Osteocyte (in vitro differentiated cells): ENCODE measurements at regions not wholly inside any gene's neighbourhood (a gene's known extent, or its start where the extent isn't known, plus 50 kb on each side); places are given as distances from the start of the nearest gene placed in this dataset.
"Not testable (repeated sequence)": the region's sequence is repeated elsewhere in the genome, so short reads cannot be mapped to it uniquely, and the experiment has no call there.

Experiments used
- DNase-seq: peaks from one replicate; pipeline ENCODE4 v3.0.0; 2021; ENCODE audit warnings: mixed read lengths; ENCODE audit not compliant: unreplicated experiment; ENCODE audit errors: extremely low spot score
- H3K27ac Mint-ChIP-seq: one replicate; pipeline ENCODE4 v1.8.0; 2021; ENCODE audit warnings: mild to moderate bottlenecking, mixed read lengths; ENCODE audit not compliant: unreplicated experiment
- H3K27me3 Mint-ChIP-seq: one replicate; pipeline ENCODE4 v1.8.0; 2021; ENCODE audit warnings: mixed read lengths; ENCODE audit not compliant: unreplicated experiment
- H3K36me3 Mint-ChIP-seq: one replicate; pipeline ENCODE4 v1.8.0; 2021; ENCODE audit warnings: mixed read lengths; ENCODE audit not compliant: unreplicated experiment
- H3K4me1 Mint-ChIP-seq: one replicate; pipeline ENCODE4 v1.8.0; 2021; ENCODE audit warnings: mixed read lengths; ENCODE audit not compliant: unreplicated experiment
- H3K4me3 Mint-ChIP-seq: one replicate; pipeline ENCODE4 v1.8.0; 2021; ENCODE audit warnings: mild to moderate bottlenecking, moderate library complexity, mixed read lengths; ENCODE audit not compliant: unreplicated experiment
- H3K9me3 Mint-ChIP-seq: one replicate; pipeline ENCODE4 v1.8.0; 2021; ENCODE audit warnings: mixed read lengths; ENCODE audit not compliant: unreplicated experiment
- TF ChIP-seq, protein P1 (sequence below): fragments of 200-600 bp; sonication (generic); IDR thresholded peaks from 2 replicates; pipeline ENCODE4 v1.5.0; 2021; ENCODE audit warnings: antibody characterized with exemption, mild to moderate bottlenecking, moderate library complexity

DNA sequence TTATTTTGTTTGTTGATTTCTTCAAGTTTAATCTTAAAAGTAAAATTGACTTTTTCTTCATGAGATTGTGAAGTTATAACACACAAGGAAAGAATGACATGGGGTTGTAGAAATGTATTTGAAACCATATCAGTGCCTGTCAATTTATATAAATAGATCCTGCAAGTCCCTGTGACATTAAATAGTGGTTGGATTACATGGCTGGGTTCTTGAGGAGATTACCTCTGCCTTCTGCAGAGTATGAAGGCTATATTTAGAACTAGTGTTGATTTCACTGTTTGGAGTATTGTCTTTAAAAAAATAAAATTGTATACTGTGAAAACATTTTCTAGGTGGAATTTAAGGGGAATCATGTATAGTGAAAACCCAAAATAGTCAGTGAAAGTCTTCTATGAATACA is 385.8 kb upstream of the SMIM30 start:
- H3K9me3 Mint-ChIP-seq, result no peaks in the 10 kb centered on the region
- TF ChIP-seq, protein P1, sequence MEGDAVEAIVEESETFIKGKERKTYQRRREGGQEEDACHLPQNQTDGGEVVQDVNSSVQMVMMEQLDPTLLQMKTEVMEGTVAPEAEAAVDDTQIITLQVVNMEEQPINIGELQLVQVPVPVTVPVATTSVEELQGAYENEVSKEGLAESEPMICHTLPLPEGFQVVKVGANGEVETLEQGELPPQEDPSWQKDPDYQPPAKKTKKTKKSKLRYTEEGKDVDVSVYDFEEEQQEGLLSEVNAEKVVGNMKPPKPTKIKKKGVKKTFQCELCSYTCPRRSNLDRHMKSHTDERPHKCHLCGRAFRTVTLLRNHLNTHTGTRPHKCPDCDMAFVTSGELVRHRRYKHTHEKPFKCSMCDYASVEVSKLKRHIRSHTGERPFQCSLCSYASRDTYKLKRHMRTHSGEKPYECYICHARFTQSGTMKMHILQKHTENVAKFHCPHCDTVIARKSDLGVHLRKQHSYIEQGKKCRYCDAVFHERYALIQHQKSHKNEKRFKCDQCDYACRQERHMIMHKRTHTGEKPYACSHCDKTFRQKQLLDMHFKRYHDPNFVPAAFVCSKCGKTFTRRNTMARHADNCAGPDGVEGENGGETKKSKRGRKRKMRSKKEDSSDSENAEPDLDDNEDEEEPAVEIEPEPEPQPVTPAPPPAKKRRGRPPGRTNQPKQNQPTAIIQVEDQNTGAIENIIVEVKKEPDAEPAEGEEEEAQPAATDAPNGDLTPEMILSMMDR, result no peak
- H3K4me3 Mint-ChIP-seq, result no peak overlapping the region
- DNase-seq, result no peak
- H3K36me3 Mint-ChIP-seq, result no peaks in the 10 kb centered on the region
- H3K27me3 Mint-ChIP-seq, result no peaks in the 10 kb centered on the region
- H3K4me1 Mint-ChIP-seq, result no peaks in the 10 kb centered on the region
- no peak overlapping the region for H3K27ac Mint-ChIP-seq

DNA sequence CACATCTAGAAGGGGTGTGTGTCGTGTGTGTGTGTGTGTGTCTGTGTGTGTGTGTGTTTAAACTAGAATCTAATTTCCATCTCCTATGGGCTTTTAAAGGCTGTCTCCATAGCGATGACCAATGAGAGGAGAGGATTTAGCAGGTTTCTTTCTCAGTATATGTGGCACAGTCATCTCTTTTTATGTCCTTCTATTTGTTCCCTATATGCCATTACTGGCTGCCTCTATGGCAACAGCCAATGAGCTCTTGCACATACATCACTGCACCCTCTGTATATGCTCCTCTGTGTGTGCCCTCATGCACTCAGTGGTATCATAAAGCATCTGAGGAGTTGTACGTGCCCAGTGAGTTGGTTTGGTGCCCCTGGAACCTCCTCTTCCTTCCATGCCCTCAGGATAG is 378.2 kb upstream of the SMIM30 start:
- not testable (repeated sequence) for H3K27ac Mint-ChIP-seq, DNase-seq, H3K4me1 Mint-ChIP-seq, H3K27me3 Mint-ChIP-seq, H3K4me3 Mint-ChIP-seq, H3K36me3 Mint-ChIP-seq, H3K9me3 Mint-ChIP-seq

DNA sequence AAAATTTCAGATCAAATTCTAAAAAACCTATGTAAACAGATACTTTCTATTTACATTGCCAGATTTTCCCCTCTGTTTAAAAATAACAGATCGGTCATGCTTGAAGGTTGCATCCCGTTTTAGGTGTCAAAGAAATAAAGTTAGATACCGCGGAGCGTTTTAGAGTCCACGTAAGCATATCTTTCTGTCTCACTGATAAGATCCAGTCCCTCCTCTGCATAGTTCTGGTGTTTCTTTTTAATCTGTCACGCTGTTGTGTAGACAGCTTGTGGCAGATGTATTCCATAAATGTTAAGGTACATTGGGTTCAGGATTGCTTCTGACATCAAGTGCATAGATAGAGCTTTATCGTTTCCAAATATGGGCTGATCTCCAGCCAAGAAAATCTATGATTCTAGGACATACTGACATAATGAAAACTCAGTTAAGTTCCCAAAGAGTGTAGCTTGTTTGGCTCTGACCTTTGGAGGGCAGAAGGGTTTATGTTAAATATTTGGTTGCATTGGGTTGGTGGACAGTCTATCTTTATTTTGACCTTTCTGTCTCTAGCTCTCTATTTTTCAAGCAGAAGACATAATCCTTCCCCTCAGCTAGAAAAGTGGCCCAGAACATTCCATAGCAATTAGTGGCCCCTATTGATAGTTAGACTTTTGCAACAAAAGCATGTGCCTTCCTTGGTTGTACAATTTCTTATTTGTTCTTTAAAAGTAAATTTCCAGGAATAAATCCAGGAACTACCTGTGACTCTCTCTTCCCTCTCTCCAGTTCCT is 376.6 kb upstream of the SMIM30 start:
- H3K27ac Mint-ChIP-seq, H3K4me1 Mint-ChIP-seq, H3K9me3 Mint-ChIP-seq, H3K4me3 Mint-ChIP-seq, H3K27me3 Mint-ChIP-seq, H3K36me3 Mint-ChIP-seq, DNase-seq: not testable (repeated sequence)

DNA sequence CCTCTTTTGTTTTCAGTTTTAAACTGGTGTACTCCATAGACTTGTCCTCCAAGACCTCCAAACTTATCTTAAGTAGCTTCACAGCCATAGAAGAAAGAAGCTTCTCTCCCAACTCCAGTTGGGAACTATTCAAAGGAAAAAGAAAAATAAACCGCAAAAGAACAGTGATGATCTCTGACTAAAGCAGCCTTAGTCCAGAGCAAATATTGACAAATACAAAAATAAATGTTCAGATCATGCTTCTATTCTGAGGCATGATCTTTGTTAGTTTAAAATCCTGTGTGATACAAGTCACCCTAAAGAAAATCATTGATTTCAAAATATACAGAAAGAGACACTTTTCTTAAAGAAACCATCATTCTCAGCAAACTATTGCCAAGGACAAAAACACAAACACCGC is 373.0 kb upstream of the SMIM30 start:
- Mint-ChIP-seq H3K36me3 (no peaks in the 10 kb centered on the region), H3K4me3 (no peak overlapping the region), H3K9me3 (no peaks in the 10 kb centered on the region), H3K27me3 (peaks cover 2% of the 10 kb centered on the region), H3K4me1 (no peaks in the 10 kb centered on the region), H3K27ac (no peak overlapping the region)
- no peak for DNase-seq
- TF ChIP-seq, protein P1, result no peak

DNA sequence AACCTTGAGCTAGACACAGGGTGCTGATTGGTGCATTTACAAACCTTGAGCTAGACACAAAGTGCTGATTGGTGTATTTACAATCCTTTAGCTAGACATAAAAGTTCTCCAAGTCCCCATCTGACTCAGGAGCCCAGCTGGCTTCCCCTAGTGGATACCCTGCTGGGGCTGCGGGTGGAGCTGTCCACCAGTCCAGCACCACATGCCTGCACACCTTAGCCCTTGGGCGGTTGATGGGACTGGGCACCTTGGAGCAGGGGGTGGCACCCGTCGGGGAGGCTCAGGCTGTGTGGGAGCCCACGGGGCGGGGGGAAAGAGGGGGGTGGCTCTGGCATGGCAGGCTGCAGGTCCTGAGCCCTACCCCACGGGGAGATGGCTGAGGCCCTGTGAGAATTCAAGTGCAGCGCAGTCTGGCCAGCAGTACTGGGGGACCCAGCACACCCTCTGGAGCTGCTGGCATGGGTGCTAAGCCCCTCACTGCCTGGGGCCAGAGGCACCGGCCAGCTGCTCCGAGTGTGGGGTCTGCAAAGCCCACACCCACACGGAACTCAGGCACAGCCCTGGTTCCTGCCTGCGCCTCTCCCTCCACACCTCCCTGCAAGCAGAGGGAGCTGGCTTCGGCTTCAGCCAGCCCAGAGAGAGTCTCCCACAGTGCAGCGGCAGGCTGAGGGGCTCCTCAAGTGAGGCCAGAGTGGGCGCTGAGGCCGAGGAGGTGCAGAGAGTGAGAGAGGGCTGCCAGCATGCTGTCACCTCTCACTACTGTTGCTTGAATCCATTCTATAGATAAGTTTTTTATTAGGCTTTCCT is 369.8 kb upstream of the SMIM30 start:
- no peaks in the 10 kb centered on the region for H3K27me3 Mint-ChIP-seq
- no peaks in the 10 kb centered on the region for H3K9me3 Mint-ChIP-seq
- TF ChIP-seq, protein P1, result no peak
- H3K4me3 Mint-ChIP-seq, result no peak overlapping the region
- peak; percentile 81 for DNase-seq
- H3K36me3 Mint-ChIP-seq, result no peaks in the 10 kb centered on the region
- H3K4me1 Mint-ChIP-seq, result no peaks in the 10 kb centered on the region
- no peak overlapping the region for H3K27ac Mint-ChIP-seq

DNA sequence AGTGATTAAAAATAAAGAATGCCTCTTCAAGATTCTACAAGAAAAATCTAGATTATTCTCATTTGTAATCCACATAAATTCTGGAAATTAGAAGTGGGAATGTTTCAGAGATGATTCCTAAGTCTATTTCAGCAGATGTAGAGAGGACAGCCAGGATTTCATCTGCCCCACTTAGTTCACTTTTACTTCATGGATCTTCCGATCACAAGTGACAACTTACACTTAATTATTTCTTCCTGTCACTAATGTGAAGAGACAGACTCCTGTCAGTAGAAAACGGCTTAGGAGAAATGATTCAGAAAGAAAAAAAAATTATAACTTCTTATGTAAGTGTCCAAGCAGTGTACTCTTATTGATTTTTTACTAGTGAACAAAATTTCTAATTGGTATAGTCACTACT is 368.2 kb upstream of the SMIM30 start:
- Mint-ChIP-seq H3K4me3 (no peak overlapping the region), H3K27ac (no peak overlapping the region), H3K9me3 (no peaks in the 10 kb centered on the region), H3K4me1 (no peaks in the 10 kb centered on the region), H3K36me3 (no peaks in the 10 kb centered on the region), H3K27me3 (no peaks in the 10 kb centered on the region)
- TF ChIP-seq, protein P1, result no peak
- no peak for DNase-seq
